ENCODE measurements at regions not wholly inside any gene's neighbourhood (a gene's known extent, or its start where the extent isn't known, plus 50 kb on each side); places are given as distances from the start of the nearest gene placed in this dataset.

DNA sequence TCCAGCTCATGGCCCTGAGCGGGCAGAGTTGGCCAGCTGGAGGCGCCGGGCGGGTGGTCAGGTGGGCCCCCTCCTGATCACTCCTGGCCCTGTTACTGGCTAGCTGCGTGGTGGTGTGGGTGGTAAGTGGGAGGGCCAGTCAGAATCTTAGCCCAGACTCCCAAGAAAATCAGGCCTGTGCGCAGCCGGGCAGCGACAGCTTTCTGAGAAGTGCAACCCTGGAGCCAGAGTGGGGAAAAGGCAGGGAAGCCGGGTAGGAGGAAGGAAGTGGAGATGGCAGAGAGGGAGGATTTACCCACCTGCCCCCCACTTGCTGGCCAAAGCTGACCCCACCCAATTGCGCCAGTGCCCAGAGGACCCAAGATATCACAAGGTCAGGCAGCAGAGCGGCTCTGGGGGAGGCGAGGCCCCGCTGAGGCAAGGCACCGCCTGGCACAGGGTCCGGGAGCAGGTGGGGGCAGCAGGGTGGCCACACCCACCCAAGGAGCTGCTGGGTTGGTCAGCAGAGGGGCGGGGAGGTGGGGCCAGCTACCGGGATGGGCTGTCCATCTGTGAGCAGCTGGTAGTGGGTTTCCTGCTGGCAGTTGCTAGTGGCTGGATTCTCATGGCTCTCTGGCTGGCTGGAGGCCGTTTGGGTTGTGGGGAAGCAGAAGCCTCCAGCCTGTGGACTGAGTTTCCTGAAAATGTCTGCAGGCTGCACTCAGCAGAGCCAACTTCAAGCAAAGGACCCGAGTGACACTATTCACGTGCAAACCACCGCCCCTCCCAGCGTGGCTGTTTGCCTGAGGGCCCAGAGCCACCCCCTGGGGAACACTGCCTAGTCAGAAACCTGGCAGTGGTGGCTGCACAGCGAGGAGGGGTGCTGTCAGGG lies 196.4 kb downstream of the IGLL1 start:
- TF ChIP-seq, protein P1, sequence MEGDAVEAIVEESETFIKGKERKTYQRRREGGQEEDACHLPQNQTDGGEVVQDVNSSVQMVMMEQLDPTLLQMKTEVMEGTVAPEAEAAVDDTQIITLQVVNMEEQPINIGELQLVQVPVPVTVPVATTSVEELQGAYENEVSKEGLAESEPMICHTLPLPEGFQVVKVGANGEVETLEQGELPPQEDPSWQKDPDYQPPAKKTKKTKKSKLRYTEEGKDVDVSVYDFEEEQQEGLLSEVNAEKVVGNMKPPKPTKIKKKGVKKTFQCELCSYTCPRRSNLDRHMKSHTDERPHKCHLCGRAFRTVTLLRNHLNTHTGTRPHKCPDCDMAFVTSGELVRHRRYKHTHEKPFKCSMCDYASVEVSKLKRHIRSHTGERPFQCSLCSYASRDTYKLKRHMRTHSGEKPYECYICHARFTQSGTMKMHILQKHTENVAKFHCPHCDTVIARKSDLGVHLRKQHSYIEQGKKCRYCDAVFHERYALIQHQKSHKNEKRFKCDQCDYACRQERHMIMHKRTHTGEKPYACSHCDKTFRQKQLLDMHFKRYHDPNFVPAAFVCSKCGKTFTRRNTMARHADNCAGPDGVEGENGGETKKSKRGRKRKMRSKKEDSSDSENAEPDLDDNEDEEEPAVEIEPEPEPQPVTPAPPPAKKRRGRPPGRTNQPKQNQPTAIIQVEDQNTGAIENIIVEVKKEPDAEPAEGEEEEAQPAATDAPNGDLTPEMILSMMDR (IDR thresholded peaks at IDR 0.05) = no peak
- TF ChIP-seq EP300 (IDR thresholded peaks at IDR 0.05) = no peak
